Peyer's patch (tissue), 4 donors: ENCODE measurements at regions not wholly inside any gene's neighbourhood (a gene's known extent, or its start where the extent isn't known, plus 50 kb on each side); places are given as distances from the start of the nearest gene placed in this dataset.

Experiments used
- DNase-seq, 3 donors: peaks; one replicate each; pipeline ENCODE4 v3.0.0-alpha.2; 2017 to 2019
- H3K27ac ChIP-seq, 4 donors: fragments of 200-600 bp; sonication (generic); one replicate each; pipeline ENCODE4 v1.5.1; 2016 to 2019
- H3K27me3 ChIP-seq, 2 donors: fragments of 200-600 bp; sonication (generic); one replicate each; pipeline ENCODE4 v1.5.1; 2019
- H3K36me3 ChIP-seq, 3 donors: fragments of 200-600 bp; sonication (generic); one replicate each; pipeline ENCODE4 v1.5.1; 2016 to 2019
- H3K4me1 ChIP-seq, 4 donors: fragments of 200-600 bp; sonication (generic); one replicate each; pipeline ENCODE4 v1.5.1; 2016 to 2019
- H3K4me3 ChIP-seq, 4 donors: fragments of 200-600 bp; sonication (generic); 1 replicate in 3 of 4; 2 replicates in 1 of 4; pipeline ENCODE4 v1.5.1; 2016 to 2019; ENCODE audit warnings: mild to moderate bottlenecking in 1 of 4
- H3K9me3 ChIP-seq, 4 donors: fragments of 200-600 bp; sonication (generic); one replicate each; pipeline ENCODE4 v1.5.1; 2016 to 2019; ENCODE audit warnings: mild to moderate bottlenecking in 1 of 4
- POLR2A ChIP-seq, 2 donors: fragments of 450-650 bp; IDR thresholded peaks; one replicate each; pipeline ENCODE4 v1.5.1; 2017; ENCODE audit warnings: antibody characterized with exemption in 2 of 2, mild to moderate bottlenecking in 2 of 2, moderate library complexity in 2 of 2
- TF ChIP-seq, protein P1 (sequence below), 6 experiments: fragments of 450-650 bp in 4 of 6; fragments of 200-600 bp in 2 of 6; sonication (generic) in 1 of 6; IDR thresholded peaks; one replicate each; pipeline ENCODE4 v1.5.1; 2017 to 2019; ENCODE audit warnings: antibody characterized with exemption in 6 of 6, mild to moderate bottlenecking in 3 of 6, moderate library complexity in 1 of 6

DNA sequence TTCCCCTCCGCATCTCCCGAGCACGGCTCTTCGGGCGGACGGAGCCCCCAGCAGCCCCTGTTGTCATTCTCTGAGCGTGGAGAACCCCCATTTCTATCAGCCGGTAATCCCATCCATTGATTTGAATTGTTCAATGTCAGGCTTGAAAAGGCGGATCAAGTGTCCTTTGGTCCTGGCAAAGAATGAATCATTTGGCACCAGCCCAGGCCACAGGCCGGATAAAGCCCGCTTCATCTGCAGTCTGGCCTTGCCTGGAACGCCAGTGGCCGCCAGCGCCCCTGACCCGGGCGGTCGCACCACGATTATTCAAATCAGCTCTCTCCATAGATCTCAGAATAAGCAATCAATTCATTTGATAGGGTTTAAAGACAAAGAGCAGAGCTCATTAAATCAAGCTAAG lies 188.9 kb downstream of the BRD1 start:
- no peaks in the 10 kb centered on the region for H3K9me3 ChIP-seq
- no peaks in the 10 kb centered on the region for H3K36me3 ChIP-seq
- TF ChIP-seq, protein P1, sequence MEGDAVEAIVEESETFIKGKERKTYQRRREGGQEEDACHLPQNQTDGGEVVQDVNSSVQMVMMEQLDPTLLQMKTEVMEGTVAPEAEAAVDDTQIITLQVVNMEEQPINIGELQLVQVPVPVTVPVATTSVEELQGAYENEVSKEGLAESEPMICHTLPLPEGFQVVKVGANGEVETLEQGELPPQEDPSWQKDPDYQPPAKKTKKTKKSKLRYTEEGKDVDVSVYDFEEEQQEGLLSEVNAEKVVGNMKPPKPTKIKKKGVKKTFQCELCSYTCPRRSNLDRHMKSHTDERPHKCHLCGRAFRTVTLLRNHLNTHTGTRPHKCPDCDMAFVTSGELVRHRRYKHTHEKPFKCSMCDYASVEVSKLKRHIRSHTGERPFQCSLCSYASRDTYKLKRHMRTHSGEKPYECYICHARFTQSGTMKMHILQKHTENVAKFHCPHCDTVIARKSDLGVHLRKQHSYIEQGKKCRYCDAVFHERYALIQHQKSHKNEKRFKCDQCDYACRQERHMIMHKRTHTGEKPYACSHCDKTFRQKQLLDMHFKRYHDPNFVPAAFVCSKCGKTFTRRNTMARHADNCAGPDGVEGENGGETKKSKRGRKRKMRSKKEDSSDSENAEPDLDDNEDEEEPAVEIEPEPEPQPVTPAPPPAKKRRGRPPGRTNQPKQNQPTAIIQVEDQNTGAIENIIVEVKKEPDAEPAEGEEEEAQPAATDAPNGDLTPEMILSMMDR (IDR thresholded peaks at IDR 0.05) = no peak
- no peak for TF ChIP-seq POLR2A (IDR thresholded peaks at IDR 0.05)
- H3K4me1 ChIP-seq = no peaks in the 10 kb centered on the region
- no peaks in the 10 kb centered on the region for H3K27me3 ChIP-seq
- DNase-seq = no peak
- H3K4me3 ChIP-seq = no peak overlapping the region
- no peak overlapping the region for H3K27ac ChIP-seq

DNA sequence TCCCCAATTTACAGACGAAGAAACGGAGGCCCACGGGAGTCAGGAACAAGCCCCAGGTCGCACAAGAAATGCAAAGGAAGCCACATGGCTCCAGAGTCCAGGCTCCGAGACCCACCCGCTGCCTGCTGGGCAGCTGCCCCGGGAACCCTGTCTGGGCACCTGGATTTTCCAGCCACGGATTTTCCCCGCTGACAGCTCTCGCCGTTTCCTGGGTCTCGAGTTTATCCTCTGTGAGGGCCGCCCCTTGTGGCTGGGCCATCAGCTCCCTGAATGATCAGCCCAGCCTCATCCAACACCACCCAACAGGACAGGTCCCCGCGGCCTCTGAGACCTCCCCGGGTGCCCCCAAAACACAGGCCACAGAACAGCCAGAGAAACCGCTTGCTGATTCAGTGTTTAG lies 189.7 kb downstream of the BRD1 start:
- TF ChIP-seq POLR2A (IDR thresholded peaks at IDR 0.05) = no peak
- TF ChIP-seq, protein P1 (IDR thresholded peaks at IDR 0.05) = no peak

DNA sequence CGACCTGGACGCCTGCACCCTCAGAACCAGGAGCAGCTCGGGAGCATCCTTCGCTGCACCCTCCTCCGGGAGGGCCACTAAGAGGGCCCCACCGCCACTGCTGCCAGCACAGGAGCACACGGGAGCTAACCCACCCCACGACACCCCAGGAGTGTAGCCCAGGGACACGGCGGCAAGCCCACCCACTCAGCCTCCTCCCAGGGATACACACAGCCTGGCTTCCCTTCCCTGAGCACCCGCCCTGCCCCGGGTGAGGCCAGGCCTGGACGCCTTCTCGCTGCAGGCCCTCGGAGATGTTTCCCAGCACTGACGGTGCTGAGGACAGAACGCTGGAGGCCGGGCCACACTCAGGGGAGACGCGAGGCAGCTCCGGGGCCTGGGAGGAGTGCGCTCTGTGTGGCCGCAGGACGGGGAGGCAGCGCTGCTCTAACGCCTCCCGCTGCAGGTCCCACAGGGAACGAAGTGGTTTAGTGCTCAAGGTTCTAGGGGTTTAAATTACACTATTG lies 190.4 kb downstream of the BRD1 start:
- peaks cover 0 to 4% (median 0%) of the 10 kb centered on the region in 4 donors for H3K4me1 ChIP-seq
- H3K9me3 ChIP-seq = no peaks in the 10 kb centered on the region
- H3K27me3 ChIP-seq = no peaks in the 10 kb centered on the region
- H3K27ac ChIP-seq = no peak overlapping the region
- TF ChIP-seq, protein P1 (IDR thresholded peaks at IDR 0.05) = no peak
- H3K36me3 ChIP-seq = no peaks in the 10 kb centered on the region
- DNase-seq = no peak
- H3K4me3 ChIP-seq = no peak overlapping the region

More for the DNA sequence above, 189.7 kb downstream of the BRD1 start:
- H3K4me1 ChIP-seq = no peaks in the 10 kb centered on the region
- no peaks in the 10 kb centered on the region for H3K9me3 ChIP-seq
- no peak overlapping the region for H3K4me3 ChIP-seq
- no peak for DNase-seq
- H3K36me3 ChIP-seq = no peaks in the 10 kb centered on the region
- H3K27me3 ChIP-seq = no peaks in the 10 kb centered on the region
- H3K27ac ChIP-seq = no peak overlapping the region

DNA sequence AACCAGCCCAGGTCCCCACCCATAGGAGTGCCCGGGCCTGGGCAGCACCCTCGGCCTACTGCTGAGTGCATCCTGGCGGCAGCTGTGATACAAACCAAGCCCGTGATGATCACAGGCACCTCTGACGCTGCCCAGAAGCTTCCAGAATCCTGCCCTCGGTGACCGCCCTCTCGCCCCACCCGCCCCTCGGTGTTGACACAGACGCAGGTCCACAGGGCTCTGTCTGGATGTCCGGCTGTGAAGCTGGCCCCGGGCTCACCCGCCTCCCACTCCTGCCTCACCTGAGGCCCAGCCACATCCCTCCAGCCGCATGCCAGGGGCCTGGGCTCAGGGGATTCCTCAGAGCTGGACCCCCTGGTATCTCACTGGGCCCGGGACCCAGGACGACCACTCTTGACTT lies 191.0 kb downstream of the BRD1 start:
- Histone ChIP-seq H3K4me3 (no peak overlapping the region), H3K9me3 (no peaks in the 10 kb centered on the region), H3K27me3 (no peaks in the 10 kb centered on the region), H3K36me3 (no peaks in the 10 kb centered on the region), H3K4me1 (peaks cover 0 to 8% (median 0%) of the 10 kb centered on the region in 4 donors), H3K27ac (no peak overlapping the region)
- DNase-seq = no peak
- no peak for TF ChIP-seq POLR2A (IDR thresholded peaks at IDR 0.05)
- TF ChIP-seq, protein P1 (IDR thresholded peaks at IDR 0.05) = no peak

DNA sequence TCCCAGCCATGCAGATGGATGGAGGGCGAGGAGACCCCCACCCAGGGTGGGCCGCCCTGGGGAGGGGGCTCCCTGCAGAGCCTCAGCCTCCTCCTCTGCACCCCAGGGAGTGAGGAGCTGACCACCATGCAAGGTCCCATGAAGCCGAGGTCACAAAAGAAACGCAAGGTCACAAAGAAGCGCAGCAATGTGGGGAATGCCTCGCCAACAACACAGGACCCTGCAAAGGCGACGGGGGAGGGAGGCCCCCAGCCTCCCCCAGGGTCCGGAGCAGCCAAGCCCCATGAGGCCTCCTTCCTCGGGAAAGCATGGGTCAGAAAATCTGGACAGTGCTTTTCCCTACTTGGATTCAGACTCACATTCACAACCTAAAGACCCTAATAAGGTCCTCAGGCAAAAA lies 191.5 kb downstream of the BRD1 start:
- H3K27ac ChIP-seq = no peak overlapping the region
- no peak for DNase-seq
- H3K36me3 ChIP-seq = no peaks in the 10 kb centered on the region
- H3K27me3 ChIP-seq = no peaks in the 10 kb centered on the region
- H3K4me3 ChIP-seq = no peak overlapping the region
- no peak for TF ChIP-seq POLR2A (IDR thresholded peaks at IDR 0.05)
- TF ChIP-seq, protein P1 (IDR thresholded peaks at IDR 0.05) = no peak
- peaks cover 0 to 8% (median 0%) of the 10 kb centered on the region in 4 donors for H3K4me1 ChIP-seq
- H3K9me3 ChIP-seq = no peaks in the 10 kb centered on the region
